ENCODE measurements at regions not wholly inside any gene's neighbourhood (a gene's known extent, or its start where the extent isn't known, plus 50 kb on each side); places are given as distances from the start of the nearest gene placed in this dataset.

- Histone ChIP-seq H3K9me3 (no peaks in the 10 kb centered on the region), H3K27me3 (no peaks in the 10 kb centered on the region), H3K4me3 (ENCODE audit: low read depth, low read length) (no peak overlapping the region), H3K36me3 (no peaks in the 10 kb centered on the region), H3K4me1 (no peaks in the 10 kb centered on the region)
- no peak for DNase-seq
- no peak for TF ChIP-seq CTCF (IDR thresholded peaks at IDR 0.05; ENCODE audit: low read depth, low read length)
These were observed 133.2 kb upstream of the SNTG2 start for GRCh38 chr2:817336-818015.

- no peak for TF ChIP-seq CTCF (IDR thresholded peaks at IDR 0.05; ENCODE audit: low read depth, low read length)
- H3K9me3 ChIP-seq, result no peaks in the 10 kb centered on the region
- no peak overlapping the region for H3K4me3 ChIP-seq (ENCODE audit: low read depth, low read length)
- no peaks in the 10 kb centered on the region for H3K4me1 ChIP-seq
- no peaks in the 10 kb centered on the region for H3K36me3 ChIP-seq
- no peaks in the 10 kb centered on the region for H3K27me3 ChIP-seq
- DNase-seq, result no peak
These were observed 134.4 kb upstream of the SNTG2 start for GRCh38 chr2:816278-816677.

- H3K4me3 ChIP-seq (ENCODE audit: low read depth, low read length), result no peak overlapping the region
- DNase-seq, result no peak
- H3K36me3 ChIP-seq, result no peaks in the 10 kb centered on the region
- no peaks in the 10 kb centered on the region for H3K9me3 ChIP-seq
- H3K4me1 ChIP-seq, result no peaks in the 10 kb centered on the region
- no peak for TF ChIP-seq CTCF (IDR thresholded peaks at IDR 0.05; ENCODE audit: low read depth, low read length)
- no peaks in the 10 kb centered on the region for H3K27me3 ChIP-seq
These were observed 133.2 kb upstream of the TMEM18 start for GRCh38 chr2:810397-810796.

GRCh38 chr2:807300-807699, 130.1 kb upstream of the TMEM18 start:
- Histone ChIP-seq H3K4me1 (no peaks in the 10 kb centered on the region), H3K27me3 (no peaks in the 10 kb centered on the region), H3K36me3 (no peaks in the 10 kb centered on the region), H3K9me3 (no peaks in the 10 kb centered on the region), H3K4me3 (ENCODE audit: low read depth, low read length) (no peak overlapping the region)
- DNase-seq, result no peak
- TF ChIP-seq CTCF (IDR thresholded peaks at IDR 0.05; ENCODE audit: low read depth, low read length), result no peak

GRCh38 chr2:805664-806063, 128.5 kb upstream of the TMEM18 start:
- Histone ChIP-seq H3K4me3 (ENCODE audit: low read depth, low read length) (no peak overlapping the region), H3K27me3 (no peaks in the 10 kb centered on the region), H3K4me1 (no peaks in the 10 kb centered on the region), H3K36me3 (no peaks in the 10 kb centered on the region), H3K9me3 (no peaks in the 10 kb centered on the region)
- TF ChIP-seq CTCF (IDR thresholded peaks at IDR 0.05; ENCODE audit: low read depth, low read length), result no peak
- DNase-seq, result no peak

- DNase-seq, result no peak
- Histone ChIP-seq H3K27me3 (no peaks in the 10 kb centered on the region), H3K4me1 (no peaks in the 10 kb centered on the region), H3K4me3 (ENCODE audit: low read depth, low read length) (no peak overlapping the region), H3K9me3 (no peaks in the 10 kb centered on the region), H3K36me3 (no peaks in the 10 kb centered on the region)
- TF ChIP-seq CTCF (IDR thresholded peaks at IDR 0.05; ENCODE audit: low read depth, low read length), result no peak
These were observed 120.8 kb upstream of the TMEM18 start for GRCh38 chr2:797993-798392.

Data from BE2C (cell line).